ENCODE measurements at regions not wholly inside any gene's neighbourhood (a gene's known extent, or its start where the extent isn't known, plus 50 kb on each side); places are given as distances from the start of the nearest gene placed in this dataset.

DNA sequence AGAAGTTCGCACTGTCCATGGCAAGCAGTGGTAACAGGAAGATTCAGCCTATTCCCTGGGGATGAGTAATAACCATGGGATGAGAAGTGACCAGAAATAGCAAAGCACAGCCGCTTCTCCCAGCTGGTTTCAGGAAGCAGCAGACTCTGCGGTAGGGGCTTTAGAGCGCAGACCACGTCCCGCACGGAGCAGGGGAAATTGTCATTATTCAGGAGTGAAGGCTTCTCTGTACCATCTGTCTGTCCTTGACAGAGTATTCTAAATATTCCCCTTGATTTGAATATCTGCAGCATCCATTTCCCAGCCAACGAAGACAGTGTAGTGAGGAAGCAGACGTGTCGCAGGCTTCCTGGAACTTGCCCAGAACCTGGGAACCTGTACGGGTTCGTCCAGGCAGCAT is 159.6 kb downstream of the NXNL2 start:
- H3K4me1 ChIP-seq, result no peaks in the 10 kb centered on the region
- H3K27ac ChIP-seq, result no peak overlapping the region
- H3K9me3 ChIP-seq, result no peaks in the 10 kb centered on the region
- no peak for ATAC-seq
- intact Hi-C loops (cut with DNase I), result no loop called here
- no peaks in the 10 kb centered on the region for H3K27me3 ChIP-seq
- H3K36me3 ChIP-seq (replicated peaks in 1 of 2; ENCODE audit: insufficient read depth in 1 of 2, low read depth in 2 of 2), result no peaks in the 10 kb centered on the region
- no peak for TF ChIP-seq POLR2A (IDR thresholded peaks at IDR 0.05)
- TF ChIP-seq, protein P1, sequence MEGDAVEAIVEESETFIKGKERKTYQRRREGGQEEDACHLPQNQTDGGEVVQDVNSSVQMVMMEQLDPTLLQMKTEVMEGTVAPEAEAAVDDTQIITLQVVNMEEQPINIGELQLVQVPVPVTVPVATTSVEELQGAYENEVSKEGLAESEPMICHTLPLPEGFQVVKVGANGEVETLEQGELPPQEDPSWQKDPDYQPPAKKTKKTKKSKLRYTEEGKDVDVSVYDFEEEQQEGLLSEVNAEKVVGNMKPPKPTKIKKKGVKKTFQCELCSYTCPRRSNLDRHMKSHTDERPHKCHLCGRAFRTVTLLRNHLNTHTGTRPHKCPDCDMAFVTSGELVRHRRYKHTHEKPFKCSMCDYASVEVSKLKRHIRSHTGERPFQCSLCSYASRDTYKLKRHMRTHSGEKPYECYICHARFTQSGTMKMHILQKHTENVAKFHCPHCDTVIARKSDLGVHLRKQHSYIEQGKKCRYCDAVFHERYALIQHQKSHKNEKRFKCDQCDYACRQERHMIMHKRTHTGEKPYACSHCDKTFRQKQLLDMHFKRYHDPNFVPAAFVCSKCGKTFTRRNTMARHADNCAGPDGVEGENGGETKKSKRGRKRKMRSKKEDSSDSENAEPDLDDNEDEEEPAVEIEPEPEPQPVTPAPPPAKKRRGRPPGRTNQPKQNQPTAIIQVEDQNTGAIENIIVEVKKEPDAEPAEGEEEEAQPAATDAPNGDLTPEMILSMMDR (IDR thresholded peaks at IDR 0.05), result no peak
- no peak overlapping the region for H3K4me3 ChIP-seq
- 71 to 72% methylated on average over 12 of the region's 12 CpGs for WGBS, 2 donors
- no peak for DNase-seq

DNA sequence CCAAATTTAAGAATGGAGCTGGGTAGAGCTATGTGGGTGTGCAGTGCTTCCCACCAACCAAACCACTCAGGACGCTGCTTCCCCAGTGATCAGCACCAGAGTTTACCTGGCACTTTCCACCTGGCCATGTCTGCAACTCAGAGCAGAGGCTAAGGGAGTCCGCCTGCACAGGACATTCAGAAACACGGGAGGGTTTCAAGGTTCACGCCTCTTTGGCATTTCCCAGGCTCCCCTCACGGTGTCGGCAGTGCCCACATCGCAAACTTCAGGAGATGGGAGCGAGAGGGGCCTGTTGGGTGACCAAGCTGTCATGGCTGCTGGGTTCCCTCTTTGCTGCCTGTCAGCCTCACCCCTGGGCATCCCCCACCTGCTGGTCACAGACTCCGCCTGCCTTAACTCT is 161.5 kb downstream of the NXNL2 start:
- no peaks in the 10 kb centered on the region for H3K4me1 ChIP-seq
- no peak for ATAC-seq
- no peaks in the 10 kb centered on the region for H3K36me3 ChIP-seq (replicated peaks in 1 of 2; ENCODE audit: insufficient read depth in 1 of 2, low read depth in 2 of 2)
- TF ChIP-seq, protein P1 (IDR thresholded peaks at IDR 0.05), result no peak
- TF ChIP-seq POLR2A (IDR thresholded peaks at IDR 0.05), result no peak
- H3K4me3 ChIP-seq, result no peak overlapping the region
- no peak overlapping the region for H3K27ac ChIP-seq
- DNase-seq, result no peak
- 77 to 80% methylated on average over 3 to 9 of the region's 9 CpGs for WGBS, 2 donors
- H3K27me3 ChIP-seq, result no peaks in the 10 kb centered on the region
- intact Hi-C loops (cut with DNase I), result no loop called here
- H3K9me3 ChIP-seq, result no peaks in the 10 kb centered on the region

GRCh38 chr9:88697764-88698432 is 162.9 kb downstream of the NXNL2 start:
- WGBS, 2 donors, result 63 to 74% methylated on average over 8 of the region's 8 CpGs
- no peak overlapping the region for H3K4me3 ChIP-seq
- DNase-seq, result no peak
- intact Hi-C loops (cut with DNase I), result no loop called here
- no peaks in the 10 kb centered on the region for H3K4me1 ChIP-seq
- no peak for TF ChIP-seq POLR2A (IDR thresholded peaks at IDR 0.05)
- TF ChIP-seq, protein P1 (IDR thresholded peaks at IDR 0.05), result no peak
- no peaks in the 10 kb centered on the region for H3K9me3 ChIP-seq
- H3K27me3 ChIP-seq, result no peaks in the 10 kb centered on the region
- no peak for ATAC-seq
- no peak overlapping the region for H3K27ac ChIP-seq
- no peaks in the 10 kb centered on the region for H3K36me3 ChIP-seq (replicated peaks in 1 of 2; ENCODE audit: insufficient read depth in 1 of 2, low read depth in 2 of 2)

DNA sequence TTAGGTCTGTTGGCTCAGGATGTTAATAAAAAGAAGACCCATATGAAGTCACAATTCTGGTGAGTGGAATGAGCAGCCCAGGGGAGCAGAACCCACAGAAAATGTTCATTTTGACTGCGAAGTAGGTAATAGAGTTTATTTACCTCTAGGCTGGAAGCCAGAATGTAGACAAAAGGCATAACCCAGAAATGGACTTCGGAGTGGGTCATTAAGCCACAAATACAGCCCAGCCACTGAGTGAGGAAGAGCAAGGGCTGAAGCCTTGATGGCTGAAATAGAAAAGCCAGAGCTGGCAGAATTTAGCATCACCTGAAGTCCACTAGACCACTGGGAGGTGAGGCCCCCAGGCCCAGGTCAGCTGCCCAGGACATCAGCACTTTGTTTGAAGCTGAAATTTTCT is 168.0 kb downstream of the NXNL2 start:
- Histone ChIP-seq H3K36me3 (replicated peaks in 1 of 2; ENCODE audit: insufficient read depth in 1 of 2, low read depth in 2 of 2) (no peaks in the 10 kb centered on the region), H3K4me3 (no peak overlapping the region), H3K27ac (no peak overlapping the region), H3K4me1 (no peaks in the 10 kb centered on the region), H3K9me3 (no peaks in the 10 kb centered on the region), H3K27me3 (no peaks in the 10 kb centered on the region)
- 78 to 90% methylated on average over 2 of the region's 2 CpGs for WGBS, 2 donors
- TF ChIP-seq POLR2A (IDR thresholded peaks at IDR 0.05), result no peak
- TF ChIP-seq, protein P1 (IDR thresholded peaks at IDR 0.05), result no peak
- no peak for ATAC-seq
- DNase-seq, result no peak
- intact Hi-C loops (cut with DNase I), result no loop called here

Data from body of pancreas (tissue), 4 donors.